NT2/D1 (cell line): ENCODE measurements at regions not wholly inside any gene's neighbourhood (a gene's known extent, or its start where the extent isn't known, plus 50 kb on each side); places are given as distances from the start of the nearest gene placed in this dataset.

ENCODE experiments used
- DNase-seq: peaks from one replicate; pipeline ENCODE4 v3.0.0-alpha.2; 2011; ENCODE audit warnings: low read depth, low spot score
- H3K27me3 ChIP-seq: 2 replicates; pipeline ENCODE4 v1.6.0; 2011; ENCODE audit warnings: mild to moderate bottlenecking; ENCODE audit not compliant: insufficient read length, insufficient read depth
- H3K36me3 ChIP-seq: 2 replicates; pipeline ENCODE4 v1.6.1; 2011; ENCODE audit warnings: mild to moderate bottlenecking, low read length, mixed read lengths; ENCODE audit not compliant: insufficient read depth, insufficient read length
- H3K4me1 ChIP-seq: 2 replicates; pipeline ENCODE4 v1.5.1; 2011; ENCODE audit not compliant: insufficient read depth, insufficient read length
- H3K4me3 ChIP-seq: 2 replicates; pipeline ENCODE4 v1.5.1; 2011; ENCODE audit warnings: low read depth; ENCODE audit not compliant: insufficient read length
- H3K9ac ChIP-seq: 2 replicates; pipeline ENCODE4 v1.6.0; 2011; ENCODE audit warnings: low read depth; ENCODE audit not compliant: insufficient read length
- H3K9me3 ChIP-seq: 2 replicates; pipeline ENCODE4 v1.5.1; 2011; ENCODE audit warnings: mild to moderate bottlenecking, low read length; ENCODE audit not compliant: insufficient read depth
- SUZ12 ChIP-seq: IDR thresholded peaks from 2 replicates; pipeline ENCODE4 v1.6.1; 2011; ENCODE audit not compliant: insufficient read length, insufficient read depth; ENCODE audit errors: extremely low read depth
- YY1 ChIP-seq: IDR thresholded peaks from 2 replicates; pipeline ENCODE4 v1.6.1; 2011; ENCODE audit not compliant: insufficient read length, insufficient read depth
- ZNF274 ChIP-seq: IDR thresholded peaks from 2 replicates; pipeline ENCODE4 v1.6.1; 2011; ENCODE audit warnings: mild to moderate bottlenecking, low read depth, low read length

DNA sequence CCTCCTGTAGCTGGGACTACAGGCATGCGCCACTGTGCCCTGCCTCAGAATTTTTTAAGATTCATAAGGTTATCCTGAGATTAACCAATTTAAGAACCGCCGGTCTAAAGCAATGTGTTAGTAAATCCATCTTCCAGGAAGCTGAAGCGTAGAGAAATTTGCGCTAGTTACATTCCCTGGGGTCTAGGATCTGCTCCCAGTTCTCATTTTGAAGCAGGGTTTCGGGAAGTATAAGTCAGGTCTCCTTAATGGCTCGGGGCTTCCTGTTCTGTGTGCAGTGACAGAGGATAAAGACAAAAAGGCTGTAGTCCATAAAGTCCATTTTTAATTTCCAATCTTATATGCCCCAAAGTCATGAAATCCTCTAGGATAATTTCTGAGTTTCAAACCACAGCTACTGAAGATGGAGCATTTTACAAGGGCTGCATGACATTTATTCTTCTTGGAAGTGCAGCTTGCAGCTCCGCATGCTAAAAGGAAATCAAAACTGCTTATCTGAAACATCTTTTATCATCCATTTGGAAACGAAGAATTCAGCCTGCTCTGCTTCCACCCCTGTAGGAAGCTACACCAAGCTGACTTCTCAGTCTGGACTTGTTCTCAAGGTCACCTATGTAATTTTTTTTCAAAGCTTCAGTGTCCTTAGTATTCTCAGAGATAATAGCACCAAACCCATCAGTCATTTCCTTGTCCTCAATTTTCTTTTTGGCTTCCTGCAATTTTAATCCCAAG, 326.1 kb downstream of the PRL start:
- Histone ChIP-seq H3K27me3 (no peaks in the 10 kb centered on the region), H3K4me3 (no peak overlapping the region), H3K4me1 (no peaks in the 10 kb centered on the region), H3K9ac (no peak overlapping the region), H3K9me3 (no peaks in the 10 kb centered on the region), H3K36me3 (no peaks in the 10 kb centered on the region)
- TF ChIP-seq ZNF274 = no peak
- TF ChIP-seq YY1 = no peak
- TF ChIP-seq SUZ12 = no peak
- no peak for DNase-seq

DNA sequence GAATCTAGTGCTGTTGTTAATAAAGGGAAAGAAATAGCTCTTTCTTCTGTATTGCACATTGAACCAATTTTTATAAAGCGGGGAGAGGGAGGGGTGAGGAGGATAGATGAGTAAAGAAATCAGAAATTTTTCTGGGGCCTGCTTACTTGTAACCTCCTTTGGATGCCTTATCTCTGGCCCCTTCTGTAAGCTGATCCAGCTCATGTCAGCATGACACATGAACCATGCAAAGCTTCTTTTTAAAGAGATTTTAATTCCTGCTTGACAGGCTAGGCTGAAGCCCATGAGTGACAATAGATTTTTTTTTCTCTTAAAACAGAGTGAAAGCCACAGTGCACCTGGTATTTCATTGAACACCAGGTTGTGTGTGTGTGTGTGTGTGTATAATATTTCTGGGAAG, 325.3 kb downstream of the PRL start:
- Histone ChIP-seq H3K9me3 (no peaks in the 10 kb centered on the region), H3K9ac (no peak overlapping the region), H3K4me1 (no peaks in the 10 kb centered on the region), H3K27me3 (no peaks in the 10 kb centered on the region), H3K36me3 (no peaks in the 10 kb centered on the region), H3K4me3 (no peak overlapping the region)
- TF ChIP-seq YY1 (no peak), SUZ12 (no peak), ZNF274 (no peak)
- DNase-seq = no peak

DNA sequence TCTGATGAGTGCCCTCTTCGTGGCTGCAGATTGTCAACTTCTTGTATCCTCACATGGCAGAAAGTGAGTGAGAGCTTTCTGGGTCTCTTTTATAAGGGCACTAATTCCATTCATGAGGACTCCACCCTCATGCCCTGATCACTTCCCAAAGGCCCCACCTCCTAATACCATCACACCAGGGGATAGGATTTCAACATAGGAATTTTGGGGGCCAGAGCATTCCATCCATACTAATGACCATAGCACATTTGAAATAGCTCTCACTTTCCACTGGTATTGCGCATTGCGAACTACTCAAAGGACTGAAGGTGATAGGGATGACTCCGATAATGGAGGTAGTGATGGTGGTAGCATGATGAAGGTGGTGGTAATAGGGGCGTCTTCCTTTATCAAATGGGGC, 324.3 kb downstream of the PRL start:
- H3K36me3 ChIP-seq = no peaks in the 10 kb centered on the region
- TF ChIP-seq SUZ12 (no peak), ZNF274 (no peak), YY1 (no peak)
- no peaks in the 10 kb centered on the region for H3K4me1 ChIP-seq
- H3K9me3 ChIP-seq = no peaks in the 10 kb centered on the region
- H3K4me3 ChIP-seq = no peak overlapping the region
- no peak for DNase-seq
- no peaks in the 10 kb centered on the region for H3K27me3 ChIP-seq
- H3K9ac ChIP-seq = no peak overlapping the region

DNA sequence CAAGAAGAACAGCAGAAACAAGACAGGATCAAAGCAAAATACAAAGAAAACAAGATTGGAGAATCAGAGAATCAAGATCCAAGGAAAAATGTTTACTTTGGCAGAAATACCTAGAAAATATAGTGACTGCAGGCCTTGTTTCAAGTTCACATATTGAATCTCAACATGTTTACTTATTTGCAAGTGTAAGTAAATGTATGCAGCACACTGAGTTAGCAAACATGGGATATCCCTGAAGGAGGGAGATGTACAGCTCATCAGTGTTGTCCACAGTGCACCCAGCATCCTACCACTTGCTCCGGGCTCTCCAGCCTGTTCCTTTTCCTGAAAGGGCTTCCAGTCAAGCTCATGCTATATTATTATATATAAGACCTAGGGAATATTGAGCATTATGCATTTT, 319.5 kb downstream of the PRL start:
- DNase-seq = no peak
- TF ChIP-seq YY1 = no peak
- TF ChIP-seq SUZ12 = no peak
- TF ChIP-seq ZNF274 = no peak
- H3K27me3 ChIP-seq = no peaks in the 10 kb centered on the region
- H3K9ac ChIP-seq = no peak overlapping the region
- H3K36me3 ChIP-seq = no peaks in the 10 kb centered on the region
- no peaks in the 10 kb centered on the region for H3K4me1 ChIP-seq
- no peak overlapping the region for H3K4me3 ChIP-seq
- no peaks in the 10 kb centered on the region; the same call in 1 of the 2 replicates for H3K9me3 ChIP-seq

DNA sequence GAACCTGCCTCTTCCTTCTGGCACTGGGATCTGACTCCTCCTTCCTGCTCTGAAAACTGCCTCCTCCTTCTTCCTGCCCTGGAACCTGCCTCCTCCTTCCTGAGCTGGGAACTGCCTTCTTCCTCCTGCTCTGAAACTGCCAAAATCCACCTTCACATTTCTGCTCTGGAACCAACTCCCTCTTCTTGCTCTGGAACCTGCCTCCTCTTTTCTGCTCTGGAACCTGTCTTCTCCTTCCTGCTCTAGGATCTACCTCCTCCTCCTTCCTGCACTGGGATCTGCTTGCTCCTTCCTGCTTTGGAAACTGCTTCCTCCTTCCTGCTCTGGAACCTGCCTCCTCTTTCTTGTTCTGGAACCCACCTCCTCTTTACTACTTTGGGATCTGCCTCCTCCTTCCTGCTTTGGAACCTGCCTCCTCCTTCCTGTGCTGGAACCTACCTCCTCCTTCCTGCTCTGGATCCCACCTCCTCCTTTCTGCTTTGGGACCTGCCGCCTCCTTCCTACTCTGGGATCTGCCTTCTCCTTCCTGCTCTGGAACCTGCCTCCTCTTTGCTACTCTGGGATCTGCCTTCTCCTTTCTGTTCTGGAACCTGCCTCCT, 315.5 kb downstream of the PRL start:
- no peak for DNase-seq
- H3K36me3 ChIP-seq = no peaks in the 10 kb centered on the region
- H3K27me3 ChIP-seq = no peaks in the 10 kb centered on the region
- no peaks in the 10 kb centered on the region; the same call in 1 of the 2 replicates for H3K9me3 ChIP-seq
- TF ChIP-seq SUZ12 (no peak), YY1 (no peak), ZNF274 (no peak)
- H3K4me3 ChIP-seq = no peak overlapping the region
- no peak overlapping the region for H3K9ac ChIP-seq
- no peaks in the 10 kb centered on the region for H3K4me1 ChIP-seq

DNA sequence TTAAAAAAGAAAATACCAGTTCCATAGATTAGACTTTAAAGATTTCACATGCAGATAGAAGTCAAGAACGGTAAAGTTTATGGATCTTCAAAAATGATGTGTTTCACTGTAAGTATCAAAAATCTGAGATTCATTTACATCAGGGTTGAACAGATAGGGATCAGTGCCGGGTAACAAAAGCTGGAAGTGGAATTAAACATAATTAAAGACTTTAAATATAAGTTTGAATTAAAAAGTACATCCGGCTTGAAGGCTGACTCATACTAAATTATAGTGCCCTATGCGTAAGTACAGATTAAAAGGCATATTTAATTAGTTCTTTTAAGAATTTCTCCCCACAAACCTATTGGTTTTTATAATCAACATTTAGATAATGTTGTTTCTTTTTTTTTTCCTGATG, 312.7 kb downstream of the PRL start:
- Histone ChIP-seq H3K9me3 (no peaks in the 10 kb centered on the region; the same call in 1 of the 2 replicates), H3K4me3 (no peak overlapping the region), H3K36me3 (no peaks in the 10 kb centered on the region), H3K4me1 (no peaks in the 10 kb centered on the region), H3K9ac (no peak overlapping the region), H3K27me3 (no peaks in the 10 kb centered on the region)
- TF ChIP-seq ZNF274 (no peak), SUZ12 (no peak), YY1 (no peak)
- DNase-seq = no peak

DNA sequence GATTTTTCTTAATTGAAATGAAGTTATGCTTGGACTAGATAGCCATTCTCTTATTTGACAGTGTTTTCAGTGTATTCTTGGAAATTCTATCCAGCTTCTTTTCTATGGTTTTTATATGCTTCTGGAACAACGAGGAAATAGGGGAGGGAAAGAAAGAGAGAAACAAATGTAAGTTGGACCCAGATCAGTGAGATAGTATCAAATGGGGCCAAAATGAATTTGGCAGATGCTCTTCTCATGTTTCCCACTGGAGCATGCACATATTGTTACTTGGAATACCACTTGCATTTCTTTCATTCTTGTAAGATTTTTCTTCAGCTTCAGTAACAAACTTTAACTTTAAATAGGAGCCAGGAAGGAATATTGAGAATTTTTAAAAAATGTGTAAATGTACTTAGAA, 312.3 kb downstream of the PRL start:
- no peak overlapping the region for H3K9ac ChIP-seq
- no peaks in the 10 kb centered on the region for H3K36me3 ChIP-seq
- H3K9me3 ChIP-seq = no peaks in the 10 kb centered on the region; the same call in 1 of the 2 replicates
- H3K4me3 ChIP-seq = no peak overlapping the region
- TF ChIP-seq YY1 (no peak), ZNF274 (no peak), SUZ12 (no peak)
- no peak for DNase-seq
- no peaks in the 10 kb centered on the region for H3K4me1 ChIP-seq
- H3K27me3 ChIP-seq = no peaks in the 10 kb centered on the region
